NCI-H82 treated with DMSO at 0.1 percent for 48 hours (cell line): ENCODE measurements at regions not wholly inside any gene's neighbourhood (a gene's known extent, or its start where the extent isn't known, plus 50 kb on each side); places are given as distances from the start of the nearest gene placed in this dataset.
"Not testable (repeated sequence)": the region's sequence is repeated elsewhere in the genome, so short reads cannot be mapped to it uniquely, and the experiment has no call there.

Experiments used
- DNase-seq: peaks from one replicate; lab custom pipeline; 2025; ENCODE audit not compliant: unreplicated experiment; lab: John Stamatoyannopoulos, UW

DNA sequence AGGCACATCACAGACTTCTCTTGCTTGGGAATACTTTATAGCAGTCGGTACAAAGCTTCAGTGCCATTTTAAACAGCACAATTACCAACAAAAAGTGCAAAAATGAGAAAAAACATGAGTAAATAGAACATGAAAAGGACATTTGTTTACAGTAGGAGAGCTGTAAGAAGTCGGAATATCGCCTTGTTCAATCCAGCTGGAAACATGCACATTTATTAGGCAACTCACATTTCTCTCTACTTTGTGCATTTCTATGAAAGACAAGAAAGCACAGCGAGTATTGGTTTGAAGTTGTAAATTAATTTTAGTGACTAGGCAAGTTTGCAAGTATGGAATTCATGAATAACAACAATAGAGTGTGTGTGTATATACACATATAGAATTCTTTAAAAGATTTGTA, 484.7 kb downstream of the DACH1 start:
- no peak for DNase-seq

DNA sequence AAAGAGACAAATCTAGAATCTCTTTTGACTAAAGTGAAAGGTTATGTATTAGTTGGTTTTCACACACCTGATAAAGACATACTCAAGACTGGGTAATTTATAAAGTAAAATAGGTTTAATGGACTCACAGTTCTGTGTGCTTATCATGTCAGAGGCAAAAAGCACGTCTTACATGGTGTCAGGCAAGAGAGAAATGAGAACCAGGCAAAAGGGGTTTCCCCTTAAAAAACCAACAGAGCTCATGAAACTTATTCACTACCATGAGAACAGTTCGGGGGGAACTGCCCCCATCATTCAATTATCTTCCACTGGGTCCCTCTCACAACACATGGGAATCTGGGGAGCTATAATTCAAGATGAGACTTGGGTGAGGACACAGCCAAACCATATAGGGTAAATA, 486.8 kb downstream of the DACH1 start:
- DNase-seq, result no peak

DNA sequence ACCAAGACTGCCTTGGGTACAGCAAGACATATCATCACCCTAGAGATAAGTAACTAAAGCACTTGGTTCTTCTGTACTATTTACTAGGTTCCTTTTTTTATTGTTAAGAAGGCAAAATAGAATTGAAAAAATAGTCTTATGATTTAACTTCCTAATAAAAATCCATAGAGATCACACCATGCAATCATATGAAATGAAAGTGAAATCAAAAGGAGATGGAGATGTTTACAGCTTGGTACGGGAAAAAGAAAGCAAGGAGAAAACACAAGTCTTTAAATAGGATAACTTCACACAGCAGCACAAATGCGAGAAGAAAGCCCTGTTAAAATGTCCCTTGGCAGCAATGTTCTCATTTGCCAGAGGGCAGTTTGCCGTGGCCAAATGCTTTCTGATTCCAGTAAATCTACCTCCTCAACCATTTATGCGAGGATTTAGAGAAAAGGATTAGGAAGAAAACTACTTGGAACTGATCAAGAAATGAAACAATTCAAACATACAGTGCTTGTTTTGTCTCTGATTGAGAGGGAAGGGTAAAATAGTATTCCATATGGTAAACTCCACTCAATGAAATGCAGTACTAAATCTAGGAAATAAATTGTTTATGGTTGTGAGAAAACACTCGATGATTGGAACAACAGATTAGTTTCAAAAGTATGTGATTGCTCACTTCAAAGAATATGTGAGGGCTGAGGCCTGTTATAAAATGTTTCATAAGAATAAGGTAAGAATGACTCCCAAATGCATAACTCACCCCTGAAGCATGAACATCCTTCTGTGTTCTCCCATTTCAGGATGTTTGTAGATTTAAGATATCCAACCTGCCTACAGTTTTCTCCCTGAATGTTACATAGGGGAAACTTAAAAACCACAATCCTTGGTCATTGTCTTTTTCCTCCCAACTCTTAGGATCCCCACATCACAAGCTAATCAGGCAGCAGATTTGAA, 487.8 kb downstream of the DACH1 start:
- DNase-seq, result no peak

DNA sequence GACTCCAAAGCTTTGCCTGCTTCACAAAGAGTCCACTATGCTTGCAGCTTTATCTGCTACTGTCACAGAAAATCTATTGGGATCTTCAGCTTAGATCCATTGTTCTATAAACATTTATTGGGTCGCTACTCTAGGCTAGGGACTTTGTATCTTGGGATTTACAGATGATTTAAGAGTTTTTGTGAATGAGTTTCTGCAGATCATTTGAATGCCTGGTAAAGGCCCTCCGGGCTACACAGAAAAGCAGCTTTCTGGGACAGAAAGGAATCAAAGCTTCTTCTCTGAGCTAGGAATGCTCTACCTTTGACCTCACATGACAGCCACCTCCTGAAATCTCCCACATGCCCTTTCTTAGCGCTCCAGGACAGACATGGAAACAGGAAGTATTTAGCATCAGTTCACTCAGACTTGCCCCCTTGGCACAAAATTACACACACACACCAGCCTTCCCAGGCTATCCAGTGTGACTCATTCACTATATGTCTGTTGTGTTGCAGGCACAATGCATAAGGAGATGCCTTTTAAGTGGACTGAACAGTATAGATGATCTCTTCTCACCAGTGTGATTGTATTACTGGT, 492.4 kb downstream of the DACH1 start:
- no peak for DNase-seq

- no peak for DNase-seq
These were observed 498.7 kb downstream of the DACH1 start for GRCh38 chr13:71368336-71368735.

GRCh38 chr13:71360041-71360440, 507.0 kb downstream of the DACH1 start:
- DNase-seq, result no peak

- no peak for DNase-seq
These were observed 507.4 kb downstream of the DACH1 start for GRCh38 chr13:71359641-71360040.

DNA sequence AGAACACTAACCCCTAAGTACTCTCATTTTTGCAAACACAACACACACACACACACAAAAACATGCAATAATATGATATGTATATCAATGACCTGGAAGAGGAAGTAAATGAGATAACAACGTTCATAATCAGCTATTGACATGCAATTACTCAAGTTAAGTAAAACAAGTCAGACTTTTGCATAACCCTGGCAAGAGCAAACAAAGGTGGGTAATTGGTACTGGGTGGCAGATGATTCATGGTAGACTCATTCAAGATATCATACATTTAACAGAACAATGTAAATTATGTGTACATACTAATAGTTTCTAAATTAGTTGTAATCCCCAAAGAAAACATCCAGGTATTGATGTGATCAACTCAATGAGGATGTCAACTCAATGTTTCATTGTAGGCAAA, 508.8 kb downstream of the DACH1 start:
- no peak for DNase-seq

DNA sequence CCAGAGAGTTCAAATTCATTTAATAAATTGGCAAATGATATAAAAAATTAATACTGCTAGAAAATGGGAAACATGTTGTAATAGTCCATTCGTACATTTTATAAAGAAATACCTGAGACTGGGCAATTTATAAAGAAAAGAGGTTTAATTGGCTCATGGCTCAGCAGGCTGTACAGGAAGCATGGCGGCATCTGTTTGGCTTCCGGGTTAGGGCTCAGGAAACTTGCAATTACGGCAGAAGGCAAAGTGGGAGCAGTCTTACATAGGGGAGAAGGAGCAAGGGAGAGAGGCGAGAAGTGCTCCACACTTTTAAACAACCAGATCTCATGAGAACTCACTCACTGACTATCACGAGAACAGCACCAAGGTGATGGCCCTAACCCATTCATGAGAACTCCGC, 512.0 kb downstream of the DACH1 start:
- no peak for DNase-seq

GRCh38 chr13:71350886-71351285, 516.1 kb downstream of the DACH1 start:
- DNase-seq, result no peak

- not testable (repeated sequence) for DNase-seq
These were observed 521.1 kb downstream of the DACH1 start for GRCh38 chr13:71345856-71346255.

GRCh38 chr13:71339736-71340135, 527.3 kb downstream of the DACH1 start:
- DNase-seq, result no peak

DNA sequence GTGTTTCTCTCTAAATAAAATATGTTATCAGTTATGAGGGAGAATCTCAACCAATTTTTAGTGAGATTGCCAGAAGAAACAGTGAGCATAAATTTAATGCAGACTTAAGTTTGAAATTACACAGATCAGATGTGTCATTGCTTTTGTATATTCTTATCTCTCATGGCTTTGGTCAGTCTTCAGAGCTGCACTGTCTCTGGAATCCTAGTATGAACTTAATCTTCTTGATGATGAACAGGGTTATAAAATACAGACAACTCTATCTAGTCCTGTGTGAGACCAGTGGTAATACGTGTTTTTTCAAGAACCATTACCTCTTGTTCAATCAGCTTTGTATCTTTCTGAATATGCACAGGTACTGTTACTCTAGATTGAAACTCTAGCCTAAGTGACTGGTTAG, 528.0 kb downstream of the DACH1 start:
- DNase-seq, result no peak

GRCh38 chr13:71338070-71338469, 528.9 kb downstream of the DACH1 start:
- peak; percentile 80 for DNase-seq

- DNase-seq, result no peak
These were observed 539.7 kb downstream of the DACH1 start for GRCh38 chr13:71327266-71327665.

DNA sequence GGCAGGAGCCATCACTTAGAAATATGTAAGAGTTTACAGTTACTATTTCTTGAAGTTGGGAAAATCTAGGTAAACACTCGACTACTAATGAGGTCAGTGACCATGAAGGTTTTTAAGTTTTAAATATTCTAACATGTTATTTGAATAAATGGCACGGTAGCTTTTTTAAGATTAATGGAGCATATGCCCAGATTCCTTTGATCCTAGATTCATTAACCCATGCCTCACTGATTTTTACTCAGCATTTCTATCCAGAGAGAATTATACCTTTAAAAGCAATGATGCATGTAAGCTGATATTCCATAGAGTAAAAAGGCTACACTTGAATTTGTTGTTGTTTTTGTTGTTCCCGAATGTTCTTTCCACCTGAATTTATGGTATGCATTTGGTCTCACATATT, 541.4 kb downstream of the DACH1 start:
- DNase-seq, result no peak

DNA sequence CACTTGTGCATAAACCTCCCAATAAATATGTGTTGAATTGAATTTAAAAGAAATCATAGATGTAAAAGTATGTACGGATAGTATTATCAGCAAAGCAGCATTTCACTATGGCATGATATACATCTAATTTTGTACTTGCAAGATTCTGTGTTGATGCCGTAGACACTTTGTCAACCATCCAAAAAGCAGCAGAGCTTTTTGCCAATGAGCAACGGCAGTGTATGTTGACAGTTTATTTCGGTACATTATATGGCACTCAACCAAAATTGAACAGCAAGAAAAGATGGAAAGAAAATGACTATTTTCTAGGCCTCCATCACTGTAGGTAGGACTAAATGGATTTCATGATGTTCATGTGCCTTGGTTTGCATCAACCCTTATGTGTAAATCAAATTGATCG, 543.7 kb downstream of the DACH1 start:
- DNase-seq, result no peak

- DNase-seq, result peak; percentile 35
These were observed 546.6 kb downstream of the DACH1 start for GRCh38 chr13:71320452-71320851.

- no peak for DNase-seq
These were observed 550.1 kb downstream of the DACH1 start for GRCh38 chr13:71316792-71317363.

DNA sequence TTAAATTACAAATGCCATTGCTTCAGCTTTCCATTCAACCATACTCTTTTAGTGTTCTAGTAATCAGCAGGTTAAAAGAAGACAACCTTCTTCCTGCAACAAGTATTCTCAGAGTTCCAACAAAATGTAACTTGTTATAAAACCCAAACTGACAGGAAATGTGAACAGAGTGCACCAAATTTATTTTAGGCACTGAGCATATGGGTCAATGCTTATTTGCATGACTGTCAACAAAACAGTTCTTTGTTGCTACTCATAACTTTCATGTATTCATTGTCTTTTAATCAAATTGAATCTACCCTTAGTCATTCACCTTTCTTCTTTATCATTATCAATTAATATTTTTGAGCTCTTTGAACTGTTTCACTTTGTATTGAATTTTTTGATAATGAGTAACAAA, 554.1 kb downstream of the DACH1 start:
- DNase-seq, result no peak

- DNase-seq, result no peak
These were observed 557.1 kb downstream of the DACH1 start for GRCh38 chr13:71309905-71310304.

DNA sequence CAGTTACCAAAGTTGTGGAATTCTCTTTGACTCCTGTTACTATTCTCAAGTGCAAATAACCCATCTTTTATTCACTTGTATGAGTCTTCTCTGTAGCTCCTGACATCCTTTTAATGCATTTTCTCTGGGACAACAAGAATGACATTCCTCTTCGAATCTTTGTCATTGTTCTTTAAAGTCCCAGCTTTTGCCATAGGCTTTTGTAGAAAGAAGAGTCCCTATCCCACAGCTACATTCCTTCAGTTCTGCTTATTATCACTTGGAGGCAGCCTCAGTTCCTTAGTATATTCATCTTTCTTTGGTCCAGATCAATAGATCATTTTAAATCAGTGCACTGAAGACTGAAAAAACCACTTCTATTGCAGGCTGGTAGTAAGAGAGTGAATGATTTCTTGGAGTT, 560.2 kb downstream of the DACH1 start:
- DNase-seq, result no peak
